Tibial artery (tissue), 4 donors: ENCODE measurements at regions not wholly inside any gene's neighbourhood (a gene's known extent, or its start where the extent isn't known, plus 50 kb on each side); places are given as distances from the start of the nearest gene placed in this dataset.

Experiments used
- DNase-seq, 2 donors: peaks; one replicate each; pipeline ENCODE4 v3.0.0-alpha.2; 2019
- H3K27ac ChIP-seq, 2 donors: fragments of 200-600 bp; sonication (generic) in 1 of 2; 1 replicate in 1 of 2; 2 replicates in 1 of 2; pipeline ENCODE4 v1.5.1; 2018 to 2019; ENCODE audit warnings: mild to moderate bottlenecking in 1 of 2
- H3K27me3 ChIP-seq, 2 donors: fragments of 200-600 bp; sonication (generic) in 1 of 2; one replicate each; pipeline versions ENCODE4 v1.5.1 to v1.6.0; 2016 to 2019
- H3K36me3 ChIP-seq, 3 donors: fragments of 200-600 bp; sonication (generic) in 2 of 3; one replicate each; pipeline ENCODE4 v1.5.1; 2016 to 2019; ENCODE audit warnings: mild to moderate bottlenecking in 2 of 3
- H3K4me1 ChIP-seq, 4 donors: fragments of 200-600 bp; sonication (generic) in 2 of 4; 1 replicate in 3 of 4; 2 replicates in 1 of 4; pipeline ENCODE4 v1.5.1; 2016 to 2019
- H3K4me3 ChIP-seq, 2 donors: fragments of 200-600 bp; sonication (generic) in 1 of 2; 1 replicate in 1 of 2; 2 replicates in 1 of 2; pipeline ENCODE4 v1.5.1; 2018 to 2019; ENCODE audit warnings: mild to moderate bottlenecking in 2 of 2
- H3K9me3 ChIP-seq, 3 donors: fragments of 200-600 bp; sonication (generic) in 1 of 3; one replicate each; pipeline ENCODE4 v1.5.1; 2016 to 2019
- CTCF ChIP-seq, 2 experiments: fragments of 200-600 bp in 1 of 2; fragments of 450-650 bp in 1 of 2; IDR thresholded peaks; one replicate each; pipeline ENCODE4 v1.5.1; 2017 to 2019; ENCODE audit warnings: antibody characterized with exemption in 2 of 2, mild to moderate bottlenecking in 1 of 2, moderate library complexity in 1 of 2
- intact Hi-C: fragments of 100-400 bp; cut with DNase I; formaldehyde crosslinking; loops from one replicate; pipeline ENCODE4 v1.15.0; 2023; ENCODE audit warnings: low total_unique reads

GRCh38 chr18:67260841-67261240 is 255.7 kb downstream of the DSEL start:
- Histone ChIP-seq H3K27me3 (no peaks in the 10 kb centered on the region), H3K4me3 (no peak overlapping the region), H3K9me3 (no peaks in the 10 kb centered on the region), H3K27ac (no peak overlapping the region), H3K36me3 (no peaks in the 10 kb centered on the region), H3K4me1 (peaks cover 0 to 20% (median 13%) of the 10 kb centered on the region in 4 donors)
- DNase-seq, result no peak
- no peak for TF ChIP-seq CTCF (IDR thresholded peaks at IDR 0.05)
- intact Hi-C loops, result no loop called here

GRCh38 chr18:67250776-67251424 is 265.6 kb downstream of the DSEL start:
- Histone ChIP-seq H3K4me3 (no peak overlapping the region), H3K27me3 (no peaks in the 10 kb centered on the region), H3K27ac (no peak overlapping the region), H3K36me3 (no peaks in the 10 kb centered on the region), H3K4me1 (no peaks in the 10 kb centered on the region), H3K9me3 (no peaks in the 10 kb centered on the region)
- no peak for TF ChIP-seq CTCF (IDR thresholded peaks at IDR 0.05)
- intact Hi-C loops, result no loop called here
- no peak for DNase-seq

- no peaks in the 10 kb centered on the region for H3K27me3 ChIP-seq
- no peak for TF ChIP-seq CTCF (IDR thresholded peaks at IDR 0.05)
- H3K36me3 ChIP-seq, result no peaks in the 10 kb centered on the region
- no peaks in the 10 kb centered on the region for H3K9me3 ChIP-seq
- H3K4me3 ChIP-seq, result peak overlapping the region; percentile 2 to 15
- peaks cover 0 to 5% (median 2%) of the 10 kb centered on the region in 4 donors for H3K4me1 ChIP-seq
- peak overlapping the region in 1 of 2 donors; percentile 36 for H3K27ac ChIP-seq
- DNase-seq, result no peak
- intact Hi-C loops, result no loop called here
These were observed 272.5 kb downstream of the DSEL start for GRCh38 chr18:67243799-67244587.

GRCh38 chr18:67242001-67242400 is 274.5 kb downstream of the DSEL start:
- intact Hi-C loops, result no loop called here
- H3K27me3 ChIP-seq, result no peaks in the 10 kb centered on the region
- DNase-seq, result no peak
- no peak for TF ChIP-seq CTCF (IDR thresholded peaks at IDR 0.05)
- peaks cover 0 to 5% (median 2%) of the 10 kb centered on the region in 4 donors for H3K4me1 ChIP-seq
- no peak overlapping the region for H3K4me3 ChIP-seq
- H3K9me3 ChIP-seq, result no peaks in the 10 kb centered on the region
- H3K27ac ChIP-seq, result no peak overlapping the region
- H3K36me3 ChIP-seq, result no peaks in the 10 kb centered on the region

GRCh38 chr18:67241299-67241698 is 275.2 kb downstream of the DSEL start:
- Histone ChIP-seq H3K4me1 (peaks cover 0 to 5% (median 2%) of the 10 kb centered on the region in 4 donors), H3K4me3 (no peak overlapping the region), H3K27me3 (no peaks in the 10 kb centered on the region), H3K27ac (no peak overlapping the region), H3K36me3 (no peaks in the 10 kb centered on the region), H3K9me3 (no peaks in the 10 kb centered on the region)
- DNase-seq, result no peak
- intact Hi-C loops, result no loop called here
- no peak for TF ChIP-seq CTCF (IDR thresholded peaks at IDR 0.05)
